OCI-LY3 (cell line): ENCODE measurements at regions not wholly inside any gene's neighbourhood (a gene's known extent, or its start where the extent isn't known, plus 50 kb on each side); places are given as distances from the start of the nearest gene placed in this dataset.

Experiments
- H2AFZ ChIP-seq: fragments of 200-600, 300-600 bp; shearing (Covaris generic); 2 replicates; pipeline ENCODE4 v1.6.0; 2014; ENCODE audit warnings: antibody characterized with exemption, low read depth, low read length
- H3K27ac ChIP-seq: fragments of 200-600, 300-600 bp; sonication (generic); 2 replicates; pipeline ENCODE4 v1.5.1; 2014; ENCODE audit warnings: mild to moderate bottlenecking, low read length, moderate library complexity, mixed read lengths
- H3K27me3 ChIP-seq: fragments of 200-600, 300-600 bp; sonication (generic); 2 replicates; pipeline ENCODE4 v1.6.1; 2014; ENCODE audit warnings: low read depth, low read length, mixed read lengths
- H3K36me3 ChIP-seq: fragments of 200-600, 300-600 bp; sonication (generic); replicated peaks from 2 replicates; pipeline ENCODE3; 2014; ENCODE audit warnings: low read depth, low read length, mixed read lengths
- H3K4me1 ChIP-seq: fragments of 300-600, 200-600 bp; sonication (generic); 2 replicates; pipeline ENCODE4 v1.6.1; 2014; ENCODE audit warnings: low read length, mixed read lengths
- H3K4me2 ChIP-seq: fragments of 200-600, 300-600 bp; sonication (generic); 2 replicates; pipeline ENCODE4 v1.6.1; 2014; ENCODE audit warnings: low read length, mixed read lengths
- H3K4me3 ChIP-seq: fragments of 300-600, 200-600 bp; sonication (generic); 2 replicates; pipeline ENCODE4 v1.5.1; 2014; ENCODE audit warnings: antibody characterized with exemption, mild to moderate bottlenecking, low read length, moderate library complexity
- H3K79me2 ChIP-seq: fragments of 300-600, 200-600 bp; shearing (Covaris generic); 2 replicates; pipeline ENCODE4 v1.6.1; 2014; ENCODE audit warnings: mild to moderate bottlenecking, low read length, mixed read lengths
- H3K9ac ChIP-seq: fragments of 300-600, 200-600 bp; shearing (Covaris generic); 2 replicates; pipeline ENCODE4 v1.6.0; 2014; ENCODE audit warnings: mild to moderate bottlenecking, low read length, moderate library complexity
- H3K9me3 ChIP-seq: fragments of 200-600, 300-600 bp; shearing (Covaris generic); 2 replicates; pipeline ENCODE4 v1.6.1; 2014; ENCODE audit warnings: low read length, mixed read lengths; ENCODE audit not compliant: insufficient read depth
- H4K20me1 ChIP-seq: fragments of 200-600, 300-600 bp; sonication (generic); 2 replicates; pipeline ENCODE4 v1.6.1; 2016; ENCODE audit warnings: low read length, mixed read lengths; ENCODE audit not compliant: insufficient read depth
- EZH2phosphoT487 ChIP-seq: fragments of 200-600 bp; shearing (Covaris generic); IDR thresholded peaks from 2 replicates; pipeline ENCODE4 v1.6.1; 2018; ENCODE audit warnings: antibody characterized with exemption, mixed run types, low read depth
- TF ChIP-seq, protein P1 (sequence below): fragments of 200-600, 300-600 bp; sonication (generic); IDR thresholded peaks from 2 replicates; pipeline ENCODE4 v1.5.1; 2014; ENCODE audit warnings: antibody characterized with exemption, low read length, low read depth

- TF ChIP-seq EZH2phosphoT487, result no peak
- TF ChIP-seq, protein P1, sequence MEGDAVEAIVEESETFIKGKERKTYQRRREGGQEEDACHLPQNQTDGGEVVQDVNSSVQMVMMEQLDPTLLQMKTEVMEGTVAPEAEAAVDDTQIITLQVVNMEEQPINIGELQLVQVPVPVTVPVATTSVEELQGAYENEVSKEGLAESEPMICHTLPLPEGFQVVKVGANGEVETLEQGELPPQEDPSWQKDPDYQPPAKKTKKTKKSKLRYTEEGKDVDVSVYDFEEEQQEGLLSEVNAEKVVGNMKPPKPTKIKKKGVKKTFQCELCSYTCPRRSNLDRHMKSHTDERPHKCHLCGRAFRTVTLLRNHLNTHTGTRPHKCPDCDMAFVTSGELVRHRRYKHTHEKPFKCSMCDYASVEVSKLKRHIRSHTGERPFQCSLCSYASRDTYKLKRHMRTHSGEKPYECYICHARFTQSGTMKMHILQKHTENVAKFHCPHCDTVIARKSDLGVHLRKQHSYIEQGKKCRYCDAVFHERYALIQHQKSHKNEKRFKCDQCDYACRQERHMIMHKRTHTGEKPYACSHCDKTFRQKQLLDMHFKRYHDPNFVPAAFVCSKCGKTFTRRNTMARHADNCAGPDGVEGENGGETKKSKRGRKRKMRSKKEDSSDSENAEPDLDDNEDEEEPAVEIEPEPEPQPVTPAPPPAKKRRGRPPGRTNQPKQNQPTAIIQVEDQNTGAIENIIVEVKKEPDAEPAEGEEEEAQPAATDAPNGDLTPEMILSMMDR, result no peak
- H3K4me2 ChIP-seq, result no peak overlapping the region
- no peaks in the 10 kb centered on the region for H4K20me1 ChIP-seq
- no peak overlapping the region for H3K9ac ChIP-seq
- H3K4me3 ChIP-seq, result no peak overlapping the region
- H3K9me3 ChIP-seq, result no peaks in the 10 kb centered on the region
- no peak overlapping the region for H2AFZ ChIP-seq
- no peak overlapping the region for H3K27ac ChIP-seq
- H3K79me2 ChIP-seq, result no peaks in the 10 kb centered on the region
- H3K27me3 ChIP-seq, result no peaks in the 10 kb centered on the region
- H3K4me1 ChIP-seq, result peaks cover 17% of the 10 kb centered on the region
- H3K36me3 ChIP-seq, result no peaks in the 10 kb centered on the region
Observed at GRCh38 chr21:35852820-35853219, 207.5 kb downstream of the SETD4 start.

DNA sequence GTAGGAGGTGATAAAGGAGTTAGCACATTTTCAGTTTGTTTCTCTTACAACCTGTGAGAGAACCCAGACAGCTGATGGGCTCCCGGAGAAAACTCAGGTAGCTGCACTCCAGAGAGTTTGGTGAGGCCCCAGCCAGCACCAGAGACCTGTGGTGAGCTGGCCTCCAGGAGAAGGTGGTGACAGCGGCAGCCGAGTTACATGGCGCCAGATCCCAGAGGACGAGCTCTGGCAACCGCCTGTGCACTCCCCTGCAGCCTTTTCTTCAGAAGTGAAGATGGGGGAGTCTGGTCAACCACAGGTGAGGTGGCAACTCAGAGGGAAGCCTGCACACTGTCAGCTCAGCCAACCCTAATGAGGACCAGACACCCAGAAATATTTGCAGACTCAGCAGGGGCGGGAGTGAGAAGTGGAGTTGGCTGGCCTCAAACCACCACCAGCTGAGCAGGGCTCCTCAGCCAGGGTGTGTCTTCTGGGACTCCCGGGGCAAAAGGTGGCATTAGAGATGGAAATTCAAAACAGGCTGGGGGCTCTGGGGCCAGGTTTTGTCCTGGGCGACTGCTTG, 209.7 kb downstream of the SETD4 start:
- H3K36me3 ChIP-seq, result no peaks in the 10 kb centered on the region
- H3K27me3 ChIP-seq, result no peaks in the 10 kb centered on the region
- peak overlapping the region; percentile 62 for H3K4me2 ChIP-seq
- no peaks in the 10 kb centered on the region for H3K79me2 ChIP-seq
- no peak overlapping the region for H2AFZ ChIP-seq
- H4K20me1 ChIP-seq, result no peaks in the 10 kb centered on the region
- peak overlapping the region; percentile 50; the same call in 1 of the 2 replicates for H3K4me3 ChIP-seq
- H3K27ac ChIP-seq, result no peak overlapping the region
- peaks cover 17% of the 10 kb centered on the region for H3K4me1 ChIP-seq
- H3K9ac ChIP-seq, result no peak overlapping the region
- H3K9me3 ChIP-seq, result no peaks in the 10 kb centered on the region
- no peak for TF ChIP-seq EZH2phosphoT487
- TF ChIP-seq, protein P1, result no peak

DNA sequence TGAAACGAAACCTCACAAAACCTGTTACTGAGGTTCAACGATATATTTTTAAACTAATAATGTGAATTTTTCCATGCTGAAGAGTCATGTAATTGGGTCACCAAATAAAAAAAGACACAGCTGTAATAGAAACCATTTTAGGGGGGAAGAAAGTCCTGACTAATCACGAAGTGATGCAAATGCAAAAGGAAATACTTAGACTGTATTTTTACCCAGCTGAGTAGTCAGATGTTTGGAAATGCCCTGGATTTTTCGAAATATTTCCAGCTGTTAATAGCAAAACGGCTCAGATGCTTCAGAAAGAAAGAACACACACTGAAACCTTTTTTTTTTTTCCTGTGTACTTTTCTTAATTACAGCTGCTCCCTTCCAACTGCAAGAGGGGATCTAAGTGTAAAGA, 210.3 kb downstream of the SETD4 start:
- H3K4me2 ChIP-seq, result peak overlapping the region; percentile 62
- H3K27ac ChIP-seq, result no peak overlapping the region
- TF ChIP-seq, protein P1, result no peak
- TF ChIP-seq EZH2phosphoT487, result no peak
- H3K4me1 ChIP-seq, result peaks cover 17% of the 10 kb centered on the region
- peak overlapping the region; percentile 50 for H3K4me3 ChIP-seq
- H3K79me2 ChIP-seq, result no peaks in the 10 kb centered on the region
- no peaks in the 10 kb centered on the region for H3K9me3 ChIP-seq
- H4K20me1 ChIP-seq, result no peaks in the 10 kb centered on the region
- no peaks in the 10 kb centered on the region for H3K27me3 ChIP-seq
- no peaks in the 10 kb centered on the region for H3K36me3 ChIP-seq
- H2AFZ ChIP-seq, result no peak overlapping the region
- no peak overlapping the region for H3K9ac ChIP-seq

DNA sequence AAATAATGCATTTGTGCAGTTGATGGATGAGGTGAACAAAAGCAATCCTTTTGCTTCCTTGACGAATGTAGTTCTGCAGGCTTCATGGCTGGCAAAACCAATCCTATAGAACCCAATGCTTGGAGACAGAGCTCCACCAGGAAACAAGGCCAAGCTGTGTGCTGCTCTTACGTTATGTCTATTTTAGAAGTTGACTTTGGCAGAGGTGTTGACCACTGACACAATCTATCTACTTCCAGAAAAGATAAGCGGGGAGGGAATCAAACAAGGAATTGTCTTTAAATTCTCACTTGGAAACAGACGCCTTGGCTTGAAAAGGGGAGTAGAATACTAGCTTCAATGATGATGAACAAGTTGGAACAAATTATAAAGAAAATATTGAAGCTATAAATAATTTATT, 211.2 kb downstream of the SETD4 start:
- no peak overlapping the region for H2AFZ ChIP-seq
- no peak for TF ChIP-seq EZH2phosphoT487
- no peak overlapping the region for H3K27ac ChIP-seq

More for the DNA sequence above, 211.2 kb downstream of the SETD4 start:
- Histone ChIP-seq H3K36me3 (no peaks in the 10 kb centered on the region), H4K20me1 (no peaks in the 10 kb centered on the region), H3K9me3 (no peaks in the 10 kb centered on the region), H3K4me2 (no peak overlapping the region), H3K9ac (no peak overlapping the region), H3K79me2 (no peaks in the 10 kb centered on the region), H3K4me3 (no peak overlapping the region), H3K27me3 (no peaks in the 10 kb centered on the region), H3K4me1 (peaks cover 17% of the 10 kb centered on the region)
